Panc1 (cell line): ENCODE measurements at regions not wholly inside any gene's neighbourhood (a gene's known extent, or its start where the extent isn't known, plus 50 kb on each side); places are given as distances from the start of the nearest gene placed in this dataset.

Experiments
- POLR2AphosphoS5 ChIP-seq: IDR thresholded peaks from 2 replicates; pipeline ENCODE4 v1.6.1; 2012; ENCODE audit warnings: mild to moderate bottlenecking, low read depth, low read length, moderate library complexity
- SIN3A ChIP-seq: IDR thresholded peaks from 2 replicates; pipeline ENCODE4 v1.6.1; 2012; ENCODE audit warnings: low read depth, mild to moderate bottlenecking, low read length, moderate library complexity, borderline replicate concordance; ENCODE audit not compliant: insufficient read depth
- TF ChIP-seq, protein P1 (sequence below): fragments of 450-650 bp; IDR thresholded peaks from 2 replicates; pipeline ENCODE4 v1.5.1; 2017; ENCODE audit warnings: mild to moderate bottlenecking

GRCh38 chr18:43382641-43383403 is 105.5 kb upstream of the SYT4 start:
- TF ChIP-seq, protein P1, sequence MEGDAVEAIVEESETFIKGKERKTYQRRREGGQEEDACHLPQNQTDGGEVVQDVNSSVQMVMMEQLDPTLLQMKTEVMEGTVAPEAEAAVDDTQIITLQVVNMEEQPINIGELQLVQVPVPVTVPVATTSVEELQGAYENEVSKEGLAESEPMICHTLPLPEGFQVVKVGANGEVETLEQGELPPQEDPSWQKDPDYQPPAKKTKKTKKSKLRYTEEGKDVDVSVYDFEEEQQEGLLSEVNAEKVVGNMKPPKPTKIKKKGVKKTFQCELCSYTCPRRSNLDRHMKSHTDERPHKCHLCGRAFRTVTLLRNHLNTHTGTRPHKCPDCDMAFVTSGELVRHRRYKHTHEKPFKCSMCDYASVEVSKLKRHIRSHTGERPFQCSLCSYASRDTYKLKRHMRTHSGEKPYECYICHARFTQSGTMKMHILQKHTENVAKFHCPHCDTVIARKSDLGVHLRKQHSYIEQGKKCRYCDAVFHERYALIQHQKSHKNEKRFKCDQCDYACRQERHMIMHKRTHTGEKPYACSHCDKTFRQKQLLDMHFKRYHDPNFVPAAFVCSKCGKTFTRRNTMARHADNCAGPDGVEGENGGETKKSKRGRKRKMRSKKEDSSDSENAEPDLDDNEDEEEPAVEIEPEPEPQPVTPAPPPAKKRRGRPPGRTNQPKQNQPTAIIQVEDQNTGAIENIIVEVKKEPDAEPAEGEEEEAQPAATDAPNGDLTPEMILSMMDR = no peak
- no peak for TF ChIP-seq POLR2AphosphoS5
- TF ChIP-seq SIN3A = no peak
